HCT116 (cell line): ENCODE measurements at regions not wholly inside any gene's neighbourhood (a gene's known extent, or its start where the extent isn't known, plus 50 kb on each side); places are given as distances from the start of the nearest gene placed in this dataset.

ENCODE experiments used
- ATAC-seq: fragments of 200-7000 bp; cut with Tn5 transposase; 2 replicates; pipeline ENCODE4 v1.9.1; 2020; ENCODE audit warnings: mild to moderate bottlenecking, moderate library complexity
- BruUV-seq: library from RNA; stranded (reverse); fragments of 400-500 nt; replicated peaks from 2 replicates; lab custom pipeline; 2021; lab: Mats Ljungman, UMichigan
- CTCF ChIA-PET: fragments of 300-600 bp; sonication (Branson Sonifier 250); formaldehyde crosslinking; loops from one replicate; lab custom pipeline; 2021; ENCODE audit warnings: antibody characterized with exemption; lab: Charles Lee
- POLR2A ChIA-PET: fragments of 300-600, 350-600 bp; sonication (Branson Sonifier 250); formaldehyde crosslinking; loops from one replicate; lab custom pipeline; 2021; ENCODE audit warnings: antibody characterized with exemption; lab: Charles Lee
- RAD21 ChIA-PET, 2 experiments: fragments of 300-600 bp; sonication (Branson Sonifier 250); formaldehyde crosslinking; loops; one replicate each; lab custom pipeline; 2023; ENCODE audit warnings: low total read pairs in 2 of 2; ENCODE audit not compliant: uncharacterized antibody in 2 of 2, unreplicated experiment in 2 of 2, low non-redundant PET in 1 of 2; lab: Charles Lee
- DNase-seq: peaks from one replicate; pipeline ENCODE4 v3.0.0-alpha.2; 2010; ENCODE audit warnings: low read depth, low spot score
- H2AFZ ChIP-seq: fragments of 200-600 bp; shearing (Covaris generic), sonication (generic); 2 replicates; pipeline ENCODE4 v1.6.1; 2017; ENCODE audit warnings: low read depth, mixed run types, mixed read lengths, antibody characterized with exemption, low read length; ENCODE audit not compliant: poor library complexity, severe bottlenecking
- H3K27ac ChIP-seq: 2 replicates; pipeline ENCODE4 v1.5.1; 2012; ENCODE audit warnings: low read depth, low read length
- H3K27me3 ChIP-seq: fragments of 200-600 bp; sonication (generic); 2 replicates; pipeline ENCODE4 v1.6.1; 2016; ENCODE audit warnings: mixed run types, low read length, mixed read lengths; ENCODE audit not compliant: insufficient read depth
- H3K36me3 ChIP-seq, 2 experiments: fragments of 200-500 bp in 1 of 2; fragments of 200-600 bp in 1 of 2; sonication (Bioruptor generic) in 1 of 2; sonication (generic) in 1 of 2; 2 replicates each; pipeline versions ENCODE4 v1.5.1 to v1.6.1; 2014 to 2016; ENCODE audit warnings: low read length in 2 of 2, inconsistent platforms in 1 of 2, mixed read lengths in 1 of 2, mixed run types in 1 of 2; ENCODE audit not compliant: insufficient read depth in 2 of 2, control insufficient read depth in 1 of 2
- H3K4me1 ChIP-seq, 2 experiments: fragments of 200-600 bp in 1 of 2; sonication (generic) in 1 of 2; 2 replicates each; pipeline versions ENCODE4 v1.5.1 to v1.6.1; 2012 to 2017; ENCODE audit warnings: low read length in 2 of 2, inconsistent platforms in 1 of 2, mild to moderate bottlenecking in 1 of 2, mixed read lengths in 1 of 2, mixed run types in 1 of 2, moderate library complexity in 1 of 2; ENCODE audit not compliant: insufficient read depth in 2 of 2, control insufficient read depth in 1 of 2
- H3K4me2 ChIP-seq: fragments of 200-600 bp; sonication (generic); 2 replicates; pipeline ENCODE4 v1.6.1; 2017; ENCODE audit warnings: mixed run types, low read length, mixed read lengths
- H3K4me3 ChIP-seq, 2 experiments: fragments of 200-600 bp in 1 of 2; sonication (generic) in 1 of 2; replicated peaks in 1 of 2; 2 replicates each; pipeline ENCODE4 v1.5.1; 2011 to 2016; ENCODE audit warnings: low read length in 2 of 2, control low read depth in 1 of 2, low read depth in 1 of 2, mild to moderate bottlenecking in 1 of 2, mixed read lengths in 1 of 2, mixed run types in 1 of 2
- H3K79me2 ChIP-seq: fragments of 200-600 bp; sonication (generic); 2 replicates; pipeline ENCODE4 v1.6.1; 2017; ENCODE audit warnings: mild to moderate bottlenecking, mixed run types, low read length, moderate library complexity, mixed read lengths; ENCODE audit not compliant: insufficient read depth
- H3K9ac ChIP-seq: fragments of 200-600 bp; sonication (generic); 2 replicates; pipeline ENCODE4 v1.6.1; 2016; ENCODE audit warnings: low read length, mixed read lengths
- H3K9me2 ChIP-seq: fragments of 200-600 bp; sonication (generic), shearing (Covaris generic); 2 replicates; pipeline ENCODE4 v1.6.1; 2017; ENCODE audit warnings: mixed run types, mild to moderate bottlenecking, moderate library complexity; ENCODE audit not compliant: insufficient read depth
- H3K9me3 ChIP-seq, 2 experiments: fragments of 200-500 bp in 1 of 2; fragments of 200-600 bp in 1 of 2; sonication (Bioruptor generic) in 1 of 2; sonication (generic) in 1 of 2; 2 replicates each; pipeline ENCODE4 v1.6.1; 2014 to 2017; ENCODE audit warnings: low read length in 2 of 2, mixed read lengths in 2 of 2, inconsistent platforms in 1 of 2, low read depth in 1 of 2, mild to moderate bottlenecking in 1 of 2, mixed run types in 1 of 2, moderate library complexity in 1 of 2; ENCODE audit not compliant: control insufficient read depth in 1 of 2, insufficient read depth in 1 of 2
- H4K20me1 ChIP-seq: fragments of 200-600 bp; sonication (generic), shearing (Covaris generic); 2 replicates; pipeline ENCODE4 v1.6.1; 2017; ENCODE audit warnings: mixed run types, mild to moderate bottlenecking, moderate library complexity; ENCODE audit not compliant: insufficient read depth
- ATF3 ChIP-seq: IDR thresholded peaks from 2 replicates; pipeline ENCODE4 v1.6.1; 2012
- CEBPB ChIP-seq: IDR thresholded peaks from 2 replicates; pipeline ENCODE4 v1.6.1; 2012; ENCODE audit warnings: low read depth
- CTCF ChIP-seq, 3 experiments: fragments of 200-600 bp in 1 of 3; sonication (generic) in 1 of 3; IDR thresholded peaks in 2 of 3; conservative IDR thresholded peaks in 1 of 3; 2 replicates each; pipeline ENCODE4 v1.5.1; 2012 to 2017; ENCODE audit warnings: low read depth in 2 of 3, low read length in 2 of 3, antibody characterized with exemption in 1 of 3, borderline replicate concordance in 1 of 3, control low read depth in 1 of 3, mild to moderate bottlenecking in 1 of 3, mixed read lengths in 1 of 3, mixed run types in 1 of 3, moderate library complexity in 1 of 3; ENCODE audit not compliant: insufficient read depth in 1 of 3
- EGR1 ChIP-seq: IDR thresholded peaks from 2 replicates; pipeline ENCODE4 v1.6.1; 2012; ENCODE audit warnings: low read depth
- ELF1 ChIP-seq: IDR thresholded peaks from 2 replicates; pipeline ENCODE4 v1.6.1; 2012; ENCODE audit warnings: low read depth, borderline replicate concordance
- EZH2 ChIP-seq: fragments of 200-600 bp; sonication (generic); IDR thresholded peaks from 2 replicates; pipeline ENCODE4 v1.6.1; 2017; ENCODE audit warnings: antibody characterized with exemption, mixed run types
- EZH2phosphoT487 ChIP-seq: fragments of 200-600 bp; IDR thresholded peaks from 2 replicates; pipeline ENCODE4 v1.6.1; 2018; ENCODE audit warnings: antibody characterized with exemption, borderline replicate concordance
- POLR2AphosphoS5 ChIP-seq: IDR thresholded peaks from 2 replicates; pipeline ENCODE4 v1.6.1; 2011; ENCODE audit warnings: mild to moderate bottlenecking, low read depth, low read length, moderate library complexity
- REST ChIP-seq: IDR thresholded peaks from 2 replicates; pipeline ENCODE4 v1.6.1; 2012; ENCODE audit warnings: low read depth
- SIN3A ChIP-seq: IDR thresholded peaks from 2 replicates; pipeline ENCODE4 v1.6.1; 2012; ENCODE audit warnings: low read depth
- SP1 ChIP-seq: IDR thresholded peaks from 2 replicates; pipeline ENCODE4 v1.6.1; 2012; ENCODE audit warnings: low read depth
- YY1 ChIP-seq: IDR thresholded peaks from 2 replicates; pipeline ENCODE4 v1.6.1; 2011; ENCODE audit warnings: low read length, low read depth, moderate library complexity, mild to moderate bottlenecking; ENCODE audit not compliant: insufficient replicate concordance; ENCODE audit errors: extremely low read depth
- ZBTB33 ChIP-seq: IDR thresholded peaks from 2 replicates; pipeline ENCODE4 v1.6.1; 2011; ENCODE audit warnings: mild to moderate bottlenecking, low read length, moderate library complexity; ENCODE audit not compliant: insufficient replicate concordance; ENCODE audit errors: extremely low read depth
- intact Hi-C: fragments of 100-400 bp; cut with micrococcal nuclease; formaldehyde crosslinking; loops from 2 replicates; pipeline ENCODE4 v1.10.0; 2022

GRCh38 chr3:73768524-73769308, 144.0 kb upstream of the PDZRN3 start:
- Histone ChIP-seq H3K9me3 (peaks cover 0 to 25% of the 10 kb centered on the region in 2 experiments; a peak in 1 of 4 replicates), H3K27ac (no peak overlapping the region), H3K79me2 (no peaks in the 10 kb centered on the region), H3K27me3 (no peaks in the 10 kb centered on the region), H3K9me2 (no peaks in the 10 kb centered on the region), H3K4me2 (no peak overlapping the region), H3K9ac (no peak overlapping the region), H3K4me3 (no peak overlapping the region)
- intact Hi-C loops: no loop called here
- ATAC-seq: no peak
- CTCF ChIA-PET: no interaction called here
- BruUV-seq: no TSS peak
- TF ChIP-seq ZBTB33: no peak
- no peak for TF ChIP-seq POLR2AphosphoS5
- no peak for TF ChIP-seq EGR1
- TF ChIP-seq REST: no peak
- TF ChIP-seq YY1: no peak
- no peak for TF ChIP-seq CTCF (IDR thresholded peaks at IDR 0.05 in 2 of 3, conservative IDR thresholded peaks at IDR 0.05 in 1 of 3; ENCODE audit: borderline replicate concordance in 1 of 3, insufficient read depth in 1 of 3, low read depth in 2 of 3, low read length in 2 of 3)
- TF ChIP-seq ATF3: no peak
- no peak for TF ChIP-seq CEBPB
- TF ChIP-seq EZH2: no peak
- no peak for TF ChIP-seq EZH2phosphoT487
- TF ChIP-seq ELF1: no peak
- no peak for TF ChIP-seq SIN3A
- TF ChIP-seq SP1: no peak
- TF ChIP-seq, all 23 proteins: peak for 0
- no peak for DNase-seq
- Histone ChIP-seq H2AFZ (no peak overlapping the region), H3K4me1 (no peaks in the 10 kb centered on the region), H4K20me1 (no peaks in the 10 kb centered on the region), H3K36me3 (no peaks in the 10 kb centered on the region)
- POLR2A ChIA-PET: no interaction called here
- RAD21 ChIA-PET: no interaction called here
